GM12891 (cell line): ENCODE measurements at regions not wholly inside any gene's neighbourhood (a gene's known extent, or its start where the extent isn't known, plus 50 kb on each side); places are given as distances from the start of the nearest gene placed in this dataset.

Experiments used
- DNase-seq: peaks from one replicate; pipeline ENCODE4 v3.0.0; 2011; ENCODE audit warnings: low spot score; ENCODE audit not compliant: insufficient read length
- FAIRE-seq: peaks from 2 replicates; lab custom pipeline; 2011; peaks lifted over from hg19 to GRCh38; lab: Jason Lieb, UNC
- PAX5 ChIP-seq: IDR thresholded peaks from 2 replicates; pipeline ENCODE4 v1.6.1; 2011; ENCODE audit warnings: low read length, moderate library complexity, mild to moderate bottlenecking; ENCODE audit not compliant: insufficient read depth, severe bottlenecking
- POLR2A ChIP-seq: IDR thresholded peaks from 2 replicates; pipeline ENCODE4 v1.6.1; 2011; ENCODE audit warnings: low read depth, low read length, control low read depth
- POLR2AphosphoS5 ChIP-seq: IDR thresholded peaks from 2 replicates; pipeline ENCODE4 v1.6.1; 2011; ENCODE audit warnings: low read depth, low read length, control low read depth
- POU2F2 ChIP-seq: IDR thresholded peaks from 2 replicates; pipeline ENCODE4 v1.6.1; 2011; ENCODE audit warnings: low read depth, mild to moderate bottlenecking, control low read depth, low read length, moderate library complexity
- SPI1 ChIP-seq: IDR thresholded peaks from 2 replicates; pipeline ENCODE4 v1.6.1; 2011; ENCODE audit warnings: low read depth, low read length, control low read depth
- TAF1 ChIP-seq: IDR thresholded peaks from 2 replicates; pipeline ENCODE4 v1.6.1; 2011; ENCODE audit warnings: low read depth, low read length, control low read depth

DNA sequence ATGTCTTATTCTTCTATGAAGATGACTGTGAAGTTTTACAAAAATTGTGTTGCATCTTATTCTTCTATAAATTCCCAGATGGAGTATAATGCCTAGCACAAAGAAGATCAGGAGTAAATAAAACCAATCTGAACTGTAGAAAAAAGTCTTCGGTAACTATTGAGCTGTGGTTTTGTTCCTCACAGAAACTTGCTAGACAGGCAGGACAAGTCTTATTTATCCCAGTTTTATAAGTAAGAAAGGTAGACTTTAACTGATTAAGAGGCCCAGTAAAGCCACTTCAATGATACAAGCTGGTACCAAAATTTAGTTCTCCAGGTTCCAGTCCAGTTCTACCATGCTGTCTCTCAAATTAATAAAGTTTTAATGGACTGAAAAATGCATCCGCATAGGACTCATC is 526.7 kb upstream of the SETBP1 start:
- FAIRE-seq, result no peak

DNA sequence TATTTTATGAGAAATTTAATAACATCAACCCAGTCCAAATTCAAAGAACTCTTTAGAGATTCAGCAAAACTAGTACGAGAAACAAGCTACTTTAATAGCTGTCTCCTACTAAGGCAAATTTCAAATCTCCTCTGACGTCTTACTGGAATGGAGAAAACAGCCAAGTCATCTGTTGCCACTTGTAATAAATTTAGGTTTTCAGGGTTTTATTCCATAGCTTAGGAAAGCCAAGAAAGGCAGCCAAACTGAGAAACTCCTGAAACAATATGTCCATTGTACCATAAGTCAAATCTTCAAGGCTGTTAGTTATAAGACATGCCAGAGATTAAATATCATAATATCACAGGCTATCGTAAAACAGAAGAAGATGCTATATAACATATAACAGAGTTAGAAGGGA is 524.6 kb upstream of the SETBP1 start:
- DNase-seq, result no peak
- FAIRE-seq, result no peak
- TF ChIP-seq POU2F2, result no peak
- no peak for TF ChIP-seq TAF1
- no peak for TF ChIP-seq SPI1
- TF ChIP-seq PAX5, result no peak
- no peak for TF ChIP-seq POLR2AphosphoS5
- TF ChIP-seq POLR2A, result no peak

More for the DNA sequence above, 526.7 kb upstream of the SETBP1 start:
- no peak for DNase-seq
- TF ChIP-seq POLR2AphosphoS5 (no peak), SPI1 (no peak), TAF1 (no peak), POLR2A (no peak), POU2F2 (no peak), PAX5 (no peak)

DNA sequence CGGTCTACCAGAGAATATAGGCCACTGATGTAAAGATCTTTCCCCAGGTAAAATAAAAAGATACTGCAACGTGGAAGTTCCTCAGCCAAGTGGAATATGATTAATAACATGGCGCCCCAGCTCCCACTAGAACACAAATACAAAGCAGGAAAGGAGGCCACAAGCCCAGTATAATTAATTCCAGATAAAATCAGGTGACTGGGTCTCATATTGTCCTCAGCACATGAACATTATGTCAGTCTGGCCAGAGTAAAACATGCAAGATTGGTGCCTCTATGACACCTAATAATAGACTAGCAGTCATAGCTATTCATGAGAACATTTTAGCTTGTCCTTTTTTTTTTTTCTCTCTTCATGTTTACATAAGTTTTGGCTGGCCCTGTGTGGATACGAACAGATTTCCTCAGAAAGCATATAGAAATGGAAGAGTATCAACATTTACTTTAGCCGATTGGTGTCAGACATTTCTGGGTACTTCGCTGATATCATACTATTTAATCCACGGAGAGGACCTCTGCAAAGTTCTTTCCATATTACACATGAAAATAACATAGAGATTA is 523.8 kb upstream of the SETBP1 start:
- no peak for DNase-seq
- no peak for TF ChIP-seq SPI1
- TF ChIP-seq POLR2AphosphoS5, result no peak
- TF ChIP-seq POU2F2, result no peak
- no peak for TF ChIP-seq TAF1
- TF ChIP-seq PAX5, result no peak
- no peak for TF ChIP-seq POLR2A
- no peak for FAIRE-seq

DNA sequence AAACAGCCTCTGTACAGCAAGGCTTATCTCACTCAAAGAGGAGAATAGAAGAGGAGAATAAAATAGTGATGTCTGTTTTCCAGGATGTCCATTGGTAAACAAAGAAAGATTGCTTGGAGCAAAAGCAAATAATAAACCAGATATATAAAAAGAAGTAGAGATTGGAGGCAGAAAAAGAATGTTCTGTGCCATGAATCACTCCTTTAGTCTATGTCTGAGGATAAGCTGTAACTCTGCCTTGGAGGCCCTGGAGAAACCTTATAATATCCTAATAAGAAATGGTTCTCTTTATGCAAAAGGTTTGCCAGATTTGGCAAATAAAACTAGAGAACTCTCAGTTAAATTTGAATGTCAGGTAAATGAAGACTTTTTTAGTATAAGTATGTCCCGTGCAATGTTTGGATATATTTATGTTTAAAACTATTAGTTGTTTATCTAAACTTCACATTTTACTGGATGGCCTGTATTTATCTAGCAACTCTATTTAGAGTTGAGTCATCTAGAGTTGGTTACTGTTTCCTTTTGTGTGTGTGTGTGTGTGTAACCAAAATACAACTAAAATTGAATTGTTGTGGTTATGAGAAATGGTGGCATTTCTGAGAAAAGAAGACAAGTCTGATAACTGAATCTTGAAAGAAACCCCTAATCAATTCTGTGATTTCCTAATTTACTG is 510.3 kb upstream of the SETBP1 start:
- TF ChIP-seq POLR2A (no peak), TAF1 (no peak), POU2F2 (no peak), PAX5 (no peak), SPI1 (no peak), POLR2AphosphoS5 (no peak)
- DNase-seq (no peak), FAIRE-seq (no peak)

DNA sequence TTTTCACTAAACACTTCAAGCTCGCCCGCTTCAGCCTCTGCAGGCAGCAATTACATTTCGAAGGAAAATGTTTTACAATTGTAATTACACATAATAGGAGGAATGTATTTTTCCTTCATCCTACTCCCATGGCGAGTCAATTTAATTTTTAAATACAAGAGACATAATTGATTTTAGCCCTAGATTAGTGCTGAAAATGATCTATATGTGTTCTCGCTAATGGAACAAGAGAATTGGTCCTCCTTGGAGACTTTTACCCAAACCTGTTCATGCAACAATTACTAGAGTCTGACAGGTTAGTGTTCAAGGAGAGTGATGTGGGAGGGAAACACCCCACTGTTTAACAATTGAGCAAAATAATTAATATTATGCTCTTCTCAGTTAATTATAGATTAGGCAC is 509.4 kb upstream of the SETBP1 start:
- FAIRE-seq (no peak), DNase-seq (no peak)

DNA sequence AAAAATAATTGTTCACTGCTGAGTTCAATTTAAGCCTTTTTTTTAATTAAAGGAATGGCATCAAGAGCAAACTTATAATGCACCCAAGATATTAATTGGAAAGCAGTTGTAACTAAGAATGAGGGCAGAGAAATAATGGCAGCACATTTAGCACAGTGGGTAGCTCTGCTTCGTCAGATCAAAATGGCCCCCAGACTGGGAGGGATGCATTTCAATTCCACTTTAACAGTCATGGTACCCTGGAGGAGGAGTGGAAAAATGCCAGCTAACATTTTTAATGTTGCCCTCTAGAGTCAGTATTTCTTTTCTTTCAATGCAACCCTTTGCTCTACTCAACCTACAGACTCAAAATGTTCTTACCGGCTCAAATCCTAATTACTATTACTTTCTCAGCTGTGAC is 504.8 kb upstream of the SETBP1 start:
- DNase-seq (no peak), FAIRE-seq (no peak)
- no peak for TF ChIP-seq POU2F2
- TF ChIP-seq POLR2A, result no peak
- no peak for TF ChIP-seq TAF1

More for the DNA sequence above, 509.4 kb upstream of the SETBP1 start:
- no peak for TF ChIP-seq POLR2A
- no peak for TF ChIP-seq TAF1
- TF ChIP-seq SPI1, result no peak
- TF ChIP-seq POU2F2, result no peak
- TF ChIP-seq POLR2AphosphoS5, result no peak
- TF ChIP-seq PAX5, result no peak

DNA sequence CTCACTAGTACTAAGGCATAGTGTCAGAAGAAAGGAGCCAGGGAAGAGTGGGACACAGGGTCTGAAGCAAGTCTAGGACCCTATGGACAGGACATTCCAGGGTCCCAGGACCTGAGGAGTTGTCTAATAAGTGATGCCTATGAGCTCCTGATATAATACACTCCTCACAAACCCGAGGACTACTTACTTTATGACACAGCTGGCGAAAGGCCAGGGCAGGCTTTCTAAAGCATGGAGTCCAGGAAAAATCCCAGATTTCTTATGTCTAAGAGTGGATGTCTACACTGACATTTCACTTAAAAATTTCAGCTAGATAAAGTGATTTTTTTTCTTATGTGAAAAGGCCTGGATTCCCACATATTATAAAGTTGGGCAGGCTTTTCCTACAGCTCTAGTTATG is 502.2 kb upstream of the SETBP1 start:
- TF ChIP-seq SPI1 (no peak), POLR2AphosphoS5 (no peak), POU2F2 (no peak), POLR2A (no peak), TAF1 (no peak), PAX5 (no peak)

DNA sequence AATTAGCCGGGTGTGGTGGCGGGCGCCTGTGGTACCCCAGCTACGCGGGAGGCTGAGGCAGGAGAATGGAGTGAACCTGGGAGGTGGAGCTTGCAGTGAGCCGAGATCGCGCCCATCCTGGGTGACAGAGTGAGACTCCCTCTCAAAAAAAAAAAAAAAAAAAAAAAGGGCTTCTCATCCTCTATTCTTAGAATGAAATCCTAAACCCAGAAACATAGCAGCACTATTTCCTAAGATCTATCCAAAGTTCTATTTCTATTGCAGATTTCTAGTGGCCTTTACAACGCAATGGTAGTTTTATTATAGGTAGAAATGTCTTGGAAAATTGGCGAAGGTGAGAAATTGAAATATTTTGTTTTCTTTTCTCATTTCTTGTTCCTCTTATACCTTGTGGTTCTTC is 501.0 kb upstream of the SETBP1 start:
- TF ChIP-seq SPI1, result no peak
- no peak for TF ChIP-seq POLR2AphosphoS5
- TF ChIP-seq TAF1, result no peak
- no peak for TF ChIP-seq POLR2A
- no peak for TF ChIP-seq POU2F2
- TF ChIP-seq PAX5, result no peak
- DNase-seq, result no peak
- no peak for FAIRE-seq

More for the DNA sequence above, 502.2 kb upstream of the SETBP1 start:
- DNase-seq, result no peak
- FAIRE-seq, result no peak

DNA sequence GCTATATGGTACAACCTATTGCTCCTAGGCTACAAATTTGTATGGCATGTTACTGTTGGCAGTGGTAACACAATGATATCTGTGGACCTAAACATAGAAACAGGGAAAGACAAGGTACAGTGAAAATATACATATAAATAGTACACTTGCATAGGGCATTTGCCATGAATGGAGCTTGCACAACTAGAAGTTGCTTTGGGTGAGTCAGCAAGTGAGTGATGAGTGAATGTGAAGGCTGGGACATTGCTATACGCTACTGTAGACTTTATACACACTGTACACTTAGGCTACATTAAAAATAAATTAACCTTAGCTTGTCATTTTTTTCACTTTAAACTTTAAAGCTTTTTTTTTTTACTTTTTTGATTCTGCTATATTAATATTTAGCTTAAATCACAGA is 500.0 kb upstream of the SETBP1 start:
- TF ChIP-seq POLR2A, result no peak
- TF ChIP-seq POU2F2, result no peak
- TF ChIP-seq PAX5, result no peak
- no peak for TF ChIP-seq TAF1
- TF ChIP-seq SPI1, result no peak
- FAIRE-seq (no peak), DNase-seq (no peak)
